Right renal cortex interstitium (tissue), 3 donors: ENCODE measurements at regions not wholly inside any gene's neighbourhood (a gene's known extent, or its start where the extent isn't known, plus 50 kb on each side); places are given as distances from the start of the nearest gene placed in this dataset.

ENCODE experiments used
- DNase-seq, 3 donors: peaks; one replicate each; pipeline ENCODE4 v3.0.0-alpha.2; 2013; ENCODE audit warnings: low read depth in 3 of 3, low spot score in 2 of 3

DNA sequence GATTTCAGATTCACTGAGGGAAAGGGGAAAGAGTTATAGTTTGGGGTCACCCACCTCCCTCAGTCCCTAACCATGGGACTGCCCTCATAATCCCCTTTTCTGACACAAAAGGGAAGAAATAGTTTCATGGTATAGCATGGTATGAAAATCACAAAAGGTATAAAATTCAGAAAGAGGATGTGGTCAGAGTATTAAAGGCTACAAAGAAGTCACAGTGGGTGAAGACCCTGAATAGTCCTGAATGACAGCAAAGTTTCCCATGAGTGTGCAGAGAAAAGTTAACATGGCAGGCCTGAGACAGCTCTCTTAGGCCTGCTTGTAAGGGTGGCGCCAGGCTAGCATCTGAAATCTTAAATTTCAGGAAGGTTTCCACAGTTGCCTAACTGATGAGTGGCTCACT is 290.6 kb upstream of the ZNF608 start:
- no peak for DNase-seq

DNA sequence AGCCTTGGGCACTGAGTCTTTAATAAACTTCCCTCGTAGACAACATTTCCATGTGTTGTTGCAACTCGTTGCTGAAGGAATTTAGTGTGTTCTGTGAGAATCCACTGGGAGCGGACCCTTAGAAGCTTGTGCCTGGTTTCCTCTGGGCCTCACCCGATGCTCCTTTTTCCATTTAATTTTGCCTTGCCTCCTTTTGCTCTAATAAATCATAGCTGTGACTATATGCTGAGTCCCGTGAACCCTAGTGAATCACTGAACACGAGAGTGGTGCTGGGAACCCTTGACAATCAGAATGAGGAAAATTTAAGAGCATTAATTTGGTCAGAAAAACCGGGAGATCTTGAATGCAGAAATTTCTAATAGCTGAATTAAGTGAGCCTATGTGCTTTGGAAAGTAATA is 291.1 kb upstream of the ZNF608 start:
- no peak for DNase-seq

DNA sequence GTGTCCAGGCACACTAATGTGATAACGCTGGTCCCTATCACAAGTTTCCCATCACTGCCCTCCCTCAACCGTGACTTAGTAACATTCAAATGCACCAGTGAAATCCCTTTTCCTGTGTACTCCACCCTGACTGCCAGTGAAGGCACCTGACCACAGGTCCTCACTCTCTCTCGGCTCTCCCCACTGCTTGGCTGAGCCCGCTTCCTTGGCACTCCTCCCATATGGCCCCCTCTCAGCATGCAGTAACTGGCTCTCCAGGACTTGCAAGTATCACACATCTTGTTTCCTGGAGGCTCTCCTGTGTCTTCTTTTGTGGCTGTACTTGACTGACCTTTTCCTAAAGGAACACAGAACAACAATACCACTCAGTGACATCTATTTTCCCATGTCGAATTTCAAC is 292.0 kb upstream of the ZNF608 start:
- no peak for DNase-seq

DNA sequence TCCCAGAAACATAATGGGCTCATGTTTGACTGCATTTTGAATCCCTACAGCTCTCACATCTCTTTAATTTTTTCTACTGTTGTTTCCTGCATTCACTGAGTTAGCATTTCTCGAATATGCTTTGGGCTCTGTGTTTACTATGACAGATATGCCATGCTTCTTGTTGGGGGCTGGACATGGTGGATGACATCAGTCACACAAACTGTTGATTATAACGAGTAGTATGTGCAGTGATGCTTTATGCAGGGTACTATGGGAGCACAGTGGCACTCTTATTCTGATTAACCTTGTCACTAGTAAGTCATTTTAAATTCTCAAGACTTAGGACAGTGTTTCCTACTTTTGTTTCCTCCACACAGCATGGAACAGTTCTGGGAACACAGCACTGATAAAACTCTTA is 295.4 kb upstream of the ZNF608 start:
- DNase-seq = no peak

DNA sequence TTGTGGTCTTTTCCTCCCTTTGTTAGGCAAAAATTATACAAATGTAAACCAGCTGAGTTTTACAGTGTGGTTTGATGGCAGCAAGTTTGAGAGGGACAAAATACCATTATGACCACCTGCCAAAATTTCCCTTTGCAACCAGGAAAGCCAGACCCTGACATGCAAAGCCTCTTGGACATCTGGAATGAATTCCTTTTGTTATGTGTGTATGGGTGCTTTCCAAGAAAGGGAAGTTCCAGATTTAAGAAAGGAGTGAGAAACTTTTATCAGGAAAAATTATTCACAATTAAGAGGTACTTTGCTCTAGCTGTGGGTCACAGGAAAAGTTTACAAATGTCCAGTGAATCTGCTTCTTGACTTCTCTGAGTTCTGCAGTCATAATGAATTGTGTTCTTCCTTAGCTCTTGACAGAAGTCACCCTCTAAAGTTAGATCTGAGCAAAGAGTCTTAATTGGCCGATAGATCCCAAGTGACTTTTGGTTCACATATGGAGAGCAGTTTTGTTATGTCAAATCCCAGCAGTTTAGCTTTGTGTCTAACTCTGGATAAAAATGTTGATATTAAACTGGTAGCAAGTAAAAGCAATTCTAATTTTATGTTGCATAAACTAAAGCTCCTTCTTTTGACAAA is 295.9 kb upstream of the ZNF608 start:
- no peak for DNase-seq

DNA sequence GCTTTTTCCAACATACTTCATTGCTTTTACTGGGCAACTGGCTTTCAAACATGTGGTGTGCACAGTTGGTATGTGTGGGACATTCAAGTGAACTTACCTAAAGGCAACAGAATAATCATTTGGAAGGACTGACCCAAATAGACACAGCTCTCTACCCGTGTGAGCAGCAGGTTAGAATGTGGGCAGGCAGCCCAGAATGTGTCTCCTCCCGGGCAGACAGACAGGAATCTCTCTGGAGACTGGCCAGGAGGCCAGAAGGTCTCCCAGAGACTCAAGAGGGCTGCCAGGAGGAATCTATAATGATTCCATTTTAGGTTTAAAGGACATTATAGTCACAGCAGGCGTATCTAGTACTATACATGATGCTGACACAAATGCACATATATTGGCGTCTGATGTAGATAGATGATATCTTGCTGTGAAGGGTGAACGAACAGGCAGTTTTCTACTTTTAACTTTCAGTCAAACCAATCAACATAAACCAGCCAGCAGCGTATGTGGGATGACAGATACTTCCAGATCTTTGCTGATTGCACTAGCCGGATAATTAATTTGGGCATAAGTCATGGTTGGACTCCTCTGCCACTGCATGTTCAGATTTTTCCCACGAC is 297.4 kb upstream of the ZNF608 start:
- no peak for DNase-seq

DNA sequence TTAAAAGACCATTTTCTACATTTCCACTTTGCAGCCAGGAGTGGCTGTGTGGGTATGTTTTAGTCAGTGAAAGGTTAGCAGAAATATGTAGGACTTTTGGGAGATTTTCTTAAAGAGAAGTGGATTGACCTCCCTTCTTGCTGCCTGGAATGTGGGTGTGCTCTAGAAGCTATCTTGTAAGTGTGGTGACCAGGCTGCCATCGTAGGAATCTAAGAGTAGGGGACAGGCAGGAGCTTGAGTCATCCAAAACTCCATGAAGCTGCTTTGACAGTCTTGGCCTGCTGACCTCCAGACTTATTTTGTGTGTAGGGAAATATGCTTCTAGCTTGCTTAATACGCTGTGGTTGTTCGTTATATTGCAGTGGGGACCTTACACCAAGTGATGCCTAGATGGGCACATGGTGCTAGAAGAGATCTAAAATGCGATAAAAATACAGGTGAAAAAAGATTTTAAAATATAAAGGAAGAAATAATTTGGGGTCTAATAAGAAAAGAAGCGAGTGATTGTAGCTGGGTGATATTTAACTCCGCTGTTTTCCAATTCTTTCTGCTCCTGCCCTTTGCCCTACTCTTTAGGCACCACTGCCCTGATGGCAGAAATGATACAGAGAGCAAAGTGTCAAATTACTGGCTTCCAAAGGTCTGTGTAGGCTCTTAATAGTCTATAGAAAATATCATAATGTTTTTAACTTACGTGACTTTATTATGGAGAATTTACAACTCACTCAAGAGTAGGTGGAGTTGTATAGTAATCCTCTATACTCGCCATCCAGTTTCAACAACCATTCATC is 298.2 kb upstream of the ZNF608 start:
- no peak for DNase-seq

DNA sequence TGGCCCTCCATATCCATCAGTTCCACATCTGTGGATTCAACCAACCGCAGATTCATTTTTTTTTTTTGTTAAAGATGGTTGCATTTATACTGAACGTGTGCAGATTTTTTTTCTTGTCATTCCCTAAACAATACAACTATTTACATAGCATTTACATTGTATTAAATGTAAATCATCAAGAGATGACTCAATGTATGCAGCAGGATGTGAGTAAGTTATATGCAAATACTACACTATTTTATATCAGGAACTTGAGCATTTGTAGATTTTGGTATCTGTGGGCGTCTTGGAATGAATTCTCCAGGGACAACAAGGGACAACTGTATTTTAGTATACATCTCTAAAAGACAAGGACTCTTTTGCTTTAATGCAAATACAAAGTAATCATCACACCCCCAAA is 299.2 kb upstream of the ZNF608 start:
- DNase-seq = no peak

DNA sequence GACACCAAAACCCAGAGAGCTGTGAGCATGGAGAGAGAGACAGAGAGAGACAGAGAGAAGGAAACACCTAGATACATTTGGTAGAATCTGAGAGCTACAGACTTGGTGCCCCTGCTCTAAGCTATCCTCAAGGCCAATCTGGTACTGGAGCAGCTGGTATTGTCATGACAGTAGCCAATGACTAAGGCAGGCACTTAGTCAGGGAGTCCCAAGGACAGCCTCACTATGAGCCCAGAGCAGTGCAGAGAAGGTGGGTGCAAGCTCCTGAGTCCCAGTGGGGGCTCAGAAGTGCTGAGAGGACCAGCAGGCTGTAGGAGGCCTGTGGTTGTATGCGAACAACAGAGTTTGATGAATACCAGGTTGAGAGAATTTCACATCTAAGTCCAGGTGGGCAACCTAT is 300.4 kb upstream of the ZNF608 start:
- DNase-seq = no peak

DNA sequence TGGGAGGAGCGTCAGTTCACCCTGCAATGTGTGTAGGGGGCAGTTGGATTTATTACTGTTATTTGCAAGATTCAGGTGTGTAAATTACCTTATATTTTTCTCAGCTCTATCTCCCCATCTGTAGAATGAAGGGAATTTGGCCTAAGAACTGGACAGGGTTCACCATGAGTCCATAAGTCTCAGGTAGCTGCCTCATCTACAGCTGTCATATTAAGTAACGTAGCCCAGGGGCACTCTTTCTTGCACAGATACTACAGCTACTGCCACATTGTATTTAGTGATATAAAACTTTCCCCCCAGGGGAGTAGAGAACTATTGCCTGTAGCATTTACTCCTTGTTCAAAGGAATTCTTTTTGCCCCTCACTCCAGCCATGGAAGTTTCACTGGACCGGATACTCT is 301.4 kb upstream of the ZNF608 start:
- DNase-seq = no peak

DNA sequence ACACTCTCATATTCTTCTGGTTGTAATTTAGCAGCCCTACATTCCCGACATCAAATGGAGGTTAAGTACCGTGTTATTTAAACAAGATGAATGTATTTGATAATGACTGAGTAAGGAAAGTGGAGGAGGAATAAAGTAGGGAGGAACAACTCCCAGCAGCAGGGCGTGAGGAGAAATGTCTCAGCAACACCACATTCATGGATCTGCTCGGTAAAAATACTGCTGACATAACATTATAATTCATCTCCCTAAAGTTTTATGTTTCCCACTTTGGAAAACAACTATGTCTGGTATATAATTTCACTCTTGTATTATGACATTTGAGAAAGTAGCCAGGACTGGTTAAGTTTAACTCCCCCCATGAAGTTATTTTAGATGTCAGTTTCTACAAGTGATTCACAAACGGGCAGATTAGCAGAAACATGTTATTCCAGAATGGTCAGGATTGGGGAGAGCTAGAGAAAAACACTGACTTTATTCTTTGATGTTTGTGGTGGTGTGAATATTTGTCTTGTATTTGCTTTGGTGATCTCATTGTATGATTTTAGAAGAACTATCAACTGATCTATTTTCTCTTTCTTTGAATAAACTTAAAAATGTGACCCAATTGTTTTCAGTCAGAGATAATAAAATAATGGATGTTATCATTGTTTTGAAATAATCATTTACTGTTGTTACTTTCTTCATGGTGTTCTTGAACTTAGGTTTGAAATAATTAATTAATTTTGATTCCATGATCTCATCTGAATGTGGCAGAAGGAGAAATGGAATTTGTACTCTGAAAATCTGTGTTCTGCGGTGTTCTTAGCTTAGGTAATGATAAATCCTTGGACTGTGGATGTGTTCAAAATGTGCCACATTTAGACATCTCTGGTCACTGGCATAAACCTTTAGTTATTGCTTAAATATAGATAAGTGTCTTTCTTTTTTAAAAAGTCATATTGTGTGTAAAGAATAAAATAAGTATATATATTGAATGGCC is 303.6 kb upstream of the ZNF608 start:
- no peak for DNase-seq

DNA sequence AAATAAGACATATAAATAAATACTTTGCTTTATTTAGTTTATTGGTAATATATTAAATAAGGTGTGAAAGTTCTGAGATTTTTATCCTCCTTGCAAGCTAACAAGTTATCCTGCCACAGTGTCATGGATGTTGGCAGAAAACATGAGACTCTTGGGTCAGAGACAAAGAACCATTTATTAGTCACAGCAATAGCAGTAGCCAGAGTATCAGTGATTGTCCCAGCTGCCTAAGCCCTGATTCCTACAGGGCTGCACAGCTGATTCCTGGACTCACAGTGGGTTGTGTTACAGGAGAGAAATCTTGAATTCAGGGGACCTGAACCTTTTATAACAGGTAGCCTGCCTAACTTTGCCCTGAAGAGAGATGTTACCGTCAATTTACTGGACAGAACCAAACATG is 304.5 kb upstream of the ZNF608 start:
- no peak for DNase-seq

DNA sequence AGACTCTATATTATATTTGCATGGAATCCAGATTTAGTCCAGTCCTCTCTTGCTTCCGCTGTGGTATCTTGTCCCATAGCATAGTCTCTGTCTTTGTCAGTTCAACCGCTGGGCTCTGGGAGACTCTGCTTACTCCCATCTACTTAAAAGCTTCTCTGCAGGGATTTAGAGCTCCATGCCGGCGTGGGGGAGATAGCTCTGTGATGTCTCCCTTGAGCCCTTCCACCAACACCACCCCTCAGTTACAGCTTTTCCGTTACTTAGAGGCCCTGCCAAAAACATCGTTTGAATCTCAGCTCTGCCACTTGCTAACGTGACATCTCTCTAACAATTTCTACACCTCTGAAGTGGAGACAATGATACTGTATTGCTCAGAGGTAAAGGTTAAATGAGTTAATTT is 306.1 kb upstream of the ZNF608 start:
- DNase-seq = no peak

DNA sequence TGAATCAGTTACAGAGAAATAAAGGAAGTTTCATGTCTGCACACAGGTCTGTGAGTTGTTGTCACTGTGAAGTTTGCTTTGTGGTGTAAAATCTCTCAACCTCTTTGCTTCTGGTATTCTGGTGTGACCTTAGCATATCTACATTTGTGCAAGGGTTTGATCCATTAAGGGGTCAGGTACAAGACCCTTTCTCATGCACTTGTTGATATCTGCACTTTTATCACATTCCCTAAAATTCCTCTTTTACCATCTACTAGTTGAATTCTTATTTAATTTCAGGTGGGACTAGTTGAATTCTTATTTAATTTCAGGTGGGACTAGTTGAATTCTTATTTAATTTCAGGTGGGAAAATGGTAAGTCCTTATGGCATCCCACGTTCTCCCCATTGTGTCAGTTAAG is 306.7 kb upstream of the ZNF608 start:
- DNase-seq = no peak

DNA sequence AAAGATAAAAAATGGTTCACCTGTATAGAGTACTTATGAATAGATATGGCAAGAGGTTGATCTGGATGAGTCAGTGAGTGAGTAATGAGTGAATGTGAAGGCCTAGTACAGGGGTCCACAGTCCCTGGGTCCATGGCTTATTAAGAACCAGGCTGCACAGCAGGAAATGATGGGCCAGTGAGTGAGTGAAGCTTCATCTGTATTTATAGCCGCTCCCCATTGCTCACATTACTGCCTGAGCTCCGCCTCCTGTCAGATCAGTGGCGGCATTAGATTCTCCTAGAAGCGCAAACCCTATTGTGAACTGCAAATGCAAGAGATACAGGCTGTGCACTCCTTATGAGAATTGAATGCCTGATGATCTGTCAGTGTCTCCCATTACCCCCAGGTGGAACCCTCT is 307.7 kb upstream of the ZNF608 start:
- DNase-seq = no peak

DNA sequence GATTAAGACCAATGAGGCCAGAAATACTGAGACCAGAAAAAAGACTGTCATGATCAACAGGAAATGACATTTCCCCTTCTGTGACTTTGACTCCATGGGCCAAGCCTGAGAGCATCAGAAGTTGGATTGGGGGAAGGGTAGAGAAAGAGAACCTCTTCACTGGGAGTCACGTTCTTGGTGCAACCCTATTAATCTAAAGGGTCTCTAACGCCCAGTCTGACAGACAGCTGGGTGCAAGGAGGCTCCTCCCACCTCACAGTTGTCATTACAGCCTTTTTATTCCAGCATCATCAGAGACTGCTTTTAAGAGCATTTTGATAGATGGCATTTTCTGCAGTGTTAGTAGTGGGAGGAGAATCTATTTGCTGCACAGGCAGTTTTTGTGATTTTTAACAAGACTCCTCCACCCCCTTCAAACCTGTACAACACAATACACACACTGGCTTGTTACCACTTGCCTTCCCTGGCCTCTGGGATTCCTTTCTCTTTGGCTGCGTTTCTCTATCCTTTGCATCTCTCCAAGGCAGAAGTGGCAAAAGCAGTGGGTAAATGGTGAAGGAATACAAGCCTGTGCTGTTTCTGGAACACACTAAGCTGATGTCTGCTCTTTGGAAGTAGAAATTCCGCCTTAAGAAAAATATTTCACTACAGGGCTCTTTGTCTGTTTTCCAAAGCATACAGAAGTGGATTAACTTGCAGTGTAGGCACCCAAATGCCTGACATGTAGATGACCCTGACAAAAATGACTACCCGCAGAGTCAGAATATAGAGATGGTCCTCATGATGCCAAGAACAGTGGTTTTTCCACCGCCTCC is 310.4 kb upstream of the ZNF608 start:
- no peak for DNase-seq

DNA sequence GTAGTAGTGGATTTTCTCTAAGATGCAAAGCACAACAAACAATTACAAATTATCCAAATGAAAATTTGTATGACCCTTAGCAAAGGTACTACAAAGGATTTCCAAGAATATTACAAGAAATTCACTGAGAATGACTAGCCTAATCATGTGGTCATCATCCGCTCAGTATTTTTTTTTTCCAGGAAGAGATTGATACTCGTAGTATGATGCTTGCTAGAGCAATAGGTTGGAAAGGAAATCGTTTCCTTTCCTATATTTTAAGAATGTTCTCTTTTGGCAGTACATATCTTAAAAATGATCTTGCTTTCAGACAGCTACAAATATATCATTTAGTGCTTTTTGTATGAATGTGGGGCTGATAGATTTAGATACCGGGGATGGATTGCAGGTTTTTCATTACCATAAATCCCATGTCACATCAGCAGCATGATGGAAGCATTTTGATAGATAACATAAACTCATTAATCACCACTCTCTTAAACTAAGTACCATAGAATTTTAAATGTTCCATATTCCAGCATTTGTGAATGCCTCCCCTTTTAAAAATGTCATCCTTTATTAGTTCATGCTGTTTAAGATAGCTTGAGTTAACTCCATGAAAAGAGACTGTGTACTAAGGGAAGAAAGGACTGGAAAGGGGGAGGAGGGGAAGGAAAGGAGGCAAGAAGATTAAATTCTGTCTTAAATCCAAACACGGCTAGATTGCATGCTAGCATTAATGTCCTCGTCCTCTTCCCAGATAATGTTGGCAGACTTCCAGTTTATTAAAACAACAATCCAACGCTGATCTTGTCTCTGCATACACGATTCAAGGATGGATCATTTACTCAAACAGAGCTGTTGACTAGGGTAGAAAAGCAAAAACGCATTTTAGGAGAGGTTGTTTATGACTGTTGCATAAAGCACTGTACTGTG is 311.7 kb upstream of the ZNF608 start:
- DNase-seq = no peak

DNA sequence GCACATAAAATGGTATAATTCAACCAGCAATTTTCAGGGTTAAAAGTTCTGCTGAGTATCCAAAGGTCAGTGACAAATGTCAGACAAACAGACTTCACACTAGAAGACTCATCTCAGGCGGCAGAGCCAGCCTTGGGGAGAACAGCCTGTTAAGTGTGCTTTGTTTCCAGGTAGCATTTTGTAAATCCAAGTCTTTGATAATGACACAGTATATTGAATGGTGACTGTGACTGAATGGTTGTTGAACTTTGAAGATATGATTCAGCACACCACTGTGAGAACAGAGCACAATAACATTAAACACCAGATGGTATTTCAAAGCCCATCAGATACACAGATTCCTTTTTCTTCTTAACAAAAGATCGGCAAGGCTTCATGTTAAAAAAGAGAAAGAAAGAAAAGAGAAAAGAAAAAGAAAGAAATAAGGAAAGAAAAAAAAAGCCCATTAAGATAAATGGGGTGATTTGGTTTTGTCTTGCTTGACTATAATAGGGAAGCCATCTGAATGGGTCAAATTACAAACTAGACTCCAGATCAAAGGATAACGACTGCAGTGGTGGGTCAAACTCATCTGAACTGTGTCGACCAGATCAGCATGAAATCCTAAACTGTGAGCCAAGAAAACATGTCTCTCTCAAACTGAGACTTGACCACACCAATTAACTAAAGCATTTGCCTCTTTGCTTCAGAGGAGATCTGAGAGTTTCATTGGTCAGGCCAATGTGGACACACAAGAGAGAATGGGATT is 313.0 kb upstream of the ZNF608 start:
- no peak for DNase-seq
